C4-2B (cell line): ENCODE measurements at regions not wholly inside any gene's neighbourhood (a gene's known extent, or its start where the extent isn't known, plus 50 kb on each side); places are given as distances from the start of the nearest gene placed in this dataset.

Experiments
- ZFX ChIP-seq: fragments of 450-650 bp; IDR thresholded peaks from 2 replicates; pipeline ENCODE4 v1.6.1; 2017
- TF ChIP-seq, protein P1 (sequence below): fragments of 450-650 bp; conservative IDR thresholded peaks from 2 replicates; pipeline ENCODE4 v1.5.1; 2017; ENCODE audit warnings: mild to moderate bottlenecking

DNA sequence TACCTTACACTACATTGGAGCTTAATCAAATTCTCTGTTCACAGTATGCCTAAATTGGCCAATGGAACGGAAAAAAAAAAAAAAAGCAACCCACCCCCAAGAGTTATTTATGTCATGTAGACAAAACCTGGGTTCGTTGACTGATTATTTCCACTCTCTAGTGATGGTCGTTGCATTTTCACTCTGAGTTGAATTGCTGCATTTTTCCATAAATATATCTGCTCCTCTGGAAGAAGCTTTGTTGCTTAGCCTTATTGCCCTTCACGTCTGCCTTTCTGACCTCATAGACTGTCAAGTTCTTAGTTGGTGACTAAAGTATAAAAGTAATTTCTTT is 90.2 kb upstream of the RUNX1 start:
- TF ChIP-seq, protein P1, sequence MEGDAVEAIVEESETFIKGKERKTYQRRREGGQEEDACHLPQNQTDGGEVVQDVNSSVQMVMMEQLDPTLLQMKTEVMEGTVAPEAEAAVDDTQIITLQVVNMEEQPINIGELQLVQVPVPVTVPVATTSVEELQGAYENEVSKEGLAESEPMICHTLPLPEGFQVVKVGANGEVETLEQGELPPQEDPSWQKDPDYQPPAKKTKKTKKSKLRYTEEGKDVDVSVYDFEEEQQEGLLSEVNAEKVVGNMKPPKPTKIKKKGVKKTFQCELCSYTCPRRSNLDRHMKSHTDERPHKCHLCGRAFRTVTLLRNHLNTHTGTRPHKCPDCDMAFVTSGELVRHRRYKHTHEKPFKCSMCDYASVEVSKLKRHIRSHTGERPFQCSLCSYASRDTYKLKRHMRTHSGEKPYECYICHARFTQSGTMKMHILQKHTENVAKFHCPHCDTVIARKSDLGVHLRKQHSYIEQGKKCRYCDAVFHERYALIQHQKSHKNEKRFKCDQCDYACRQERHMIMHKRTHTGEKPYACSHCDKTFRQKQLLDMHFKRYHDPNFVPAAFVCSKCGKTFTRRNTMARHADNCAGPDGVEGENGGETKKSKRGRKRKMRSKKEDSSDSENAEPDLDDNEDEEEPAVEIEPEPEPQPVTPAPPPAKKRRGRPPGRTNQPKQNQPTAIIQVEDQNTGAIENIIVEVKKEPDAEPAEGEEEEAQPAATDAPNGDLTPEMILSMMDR: no peak
- no peak for TF ChIP-seq ZFX
